ENCODE measurements at regions not wholly inside any gene's neighbourhood (a gene's known extent, or its start where the extent isn't known, plus 50 kb on each side); places are given as distances from the start of the nearest gene placed in this dataset.

- TF ChIP-seq CTCF (IDR thresholded peaks at IDR 0.05; ENCODE audit: low read depth, low read length, missing control alignments): no peak
- H3K4me3 ChIP-seq (ENCODE audit: low read depth, low read length): no peak overlapping the region
- DNase-seq (ENCODE audit: low read depth): no peak
These were observed 82.1 kb downstream of the MRPL14 start for GRCh38 chr6:44044940-44045671.

- no peak for DNase-seq (ENCODE audit: low read depth)
- H3K4me3 ChIP-seq (ENCODE audit: low read depth, low read length): no peak overlapping the region
- no peak for TF ChIP-seq CTCF (IDR thresholded peaks at IDR 0.05; ENCODE audit: low read depth, low read length, missing control alignments)
These were observed 83.1 kb downstream of the MRPL14 start for GRCh38 chr6:44044154-44044539.

- DNase-seq (ENCODE audit: low read depth): no peak
- no peak for TF ChIP-seq CTCF (IDR thresholded peaks at IDR 0.05; ENCODE audit: low read depth, low read length, missing control alignments)
- no peak overlapping the region for H3K4me3 ChIP-seq (ENCODE audit: low read depth, low read length)
These were observed 83.6 kb downstream of the MRPL14 start for GRCh38 chr6:44043479-44044153.

GRCh38 chr6:44042989-44043478, 84.2 kb downstream of the MRPL14 start:
- no peak overlapping the region for H3K4me3 ChIP-seq (ENCODE audit: low read depth, low read length)
- no peak for DNase-seq (ENCODE audit: low read depth)
- no peak for TF ChIP-seq CTCF (IDR thresholded peaks at IDR 0.05; ENCODE audit: low read depth, low read length, missing control alignments)

- TF ChIP-seq CTCF (IDR thresholded peaks at IDR 0.05; ENCODE audit: low read depth, low read length, missing control alignments): no peak
- no peak for DNase-seq (ENCODE audit: low read depth)
- H3K4me3 ChIP-seq (ENCODE audit: low read depth, low read length): no peak overlapping the region
These were observed 84.8 kb downstream of the MRPL14 start for GRCh38 chr6:44042261-44042988.

- TF ChIP-seq CTCF (IDR thresholded peaks at IDR 0.05; ENCODE audit: low read depth, low read length, missing control alignments): no peak
- no peak overlapping the region for H3K4me3 ChIP-seq (ENCODE audit: low read depth, low read length)
- no peak for DNase-seq (ENCODE audit: low read depth)
These were observed 85.6 kb downstream of the MRPL14 start for GRCh38 chr6:44041461-44042260.
